ENCODE measurements at regions not wholly inside any gene's neighbourhood (a gene's known extent, or its start where the extent isn't known, plus 50 kb on each side); places are given as distances from the start of the nearest gene placed in this dataset.

- TF ChIP-seq CTCF (IDR thresholded peaks at IDR 0.05) (no peak), POLR2A (IDR thresholded peaks at IDR 0.05) (no peak)
Observed at GRCh38 chr3:59290358-59290757, 240.5 kb upstream of the CFAP20DC start.

Data from heart left ventricle (tissue), 13 donors.